Renal cortical epithelial cell (primary cell): ENCODE measurements at regions not wholly inside any gene's neighbourhood (a gene's known extent, or its start where the extent isn't known, plus 50 kb on each side); places are given as distances from the start of the nearest gene placed in this dataset.
A peak's percentile ranks its signal among the peaks of the same experiment; 100 is the strongest.

Experiments used
- DNase-seq: peaks from one replicate; pipeline ENCODE4 v3.0.0-alpha.2; 2011; ENCODE audit warnings: low read depth

GRCh38 chr10:117425974-117426566 lies 50.8 kb upstream of the PDZD8 start:
- peak; percentile 54 for DNase-seq

- no peak for DNase-seq
These were observed 49.8 kb upstream of the PDZD8 start for GRCh38 chr10:117424883-117425649.
